Thyroid gland (tissue), 4 donors: ENCODE measurements at regions not wholly inside any gene's neighbourhood (a gene's known extent, or its start where the extent isn't known, plus 50 kb on each side); places are given as distances from the start of the nearest gene placed in this dataset.

Experiments
- POLR2A ChIP-seq, 2 donors: fragments of 450-650 bp; IDR thresholded peaks; one replicate each; pipeline ENCODE4 v1.6.1; 2017; ENCODE audit warnings: antibody characterized with exemption in 2 of 2, mild to moderate bottlenecking in 2 of 2, moderate library complexity in 1 of 2
- TF ChIP-seq, protein P1 (sequence below), 6 experiments: fragments of 200-600 bp in 3 of 6; fragments of 450-650 bp in 3 of 6; sonication (generic) in 3 of 6; IDR thresholded peaks; one replicate each; pipeline ENCODE4 v1.5.1; 2016 to 2019; ENCODE audit warnings: antibody characterized with exemption in 6 of 6, mild to moderate bottlenecking in 2 of 6, inconsistent platforms in 1 of 6, moderate library complexity in 1 of 6

DNA sequence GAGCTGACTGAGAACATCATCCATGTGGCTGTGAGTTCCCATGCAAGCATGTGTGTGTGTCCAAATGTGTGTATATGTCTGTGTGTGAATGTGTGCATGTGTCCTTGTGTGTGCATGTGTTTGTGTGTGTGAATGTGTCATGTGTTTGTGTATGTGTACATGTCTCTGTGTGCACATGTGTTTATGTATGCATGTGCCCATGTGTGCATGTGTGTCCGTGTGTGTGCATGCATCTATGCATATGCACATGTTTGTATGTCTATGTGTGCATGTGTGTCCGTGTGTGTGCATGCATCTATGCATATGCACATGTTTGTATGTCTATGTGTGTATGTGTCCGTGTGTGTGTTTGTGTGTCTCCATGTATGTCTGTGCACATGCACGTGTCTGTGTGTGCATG lies 99.7 kb downstream of the LBH start:
- TF ChIP-seq, protein P1, sequence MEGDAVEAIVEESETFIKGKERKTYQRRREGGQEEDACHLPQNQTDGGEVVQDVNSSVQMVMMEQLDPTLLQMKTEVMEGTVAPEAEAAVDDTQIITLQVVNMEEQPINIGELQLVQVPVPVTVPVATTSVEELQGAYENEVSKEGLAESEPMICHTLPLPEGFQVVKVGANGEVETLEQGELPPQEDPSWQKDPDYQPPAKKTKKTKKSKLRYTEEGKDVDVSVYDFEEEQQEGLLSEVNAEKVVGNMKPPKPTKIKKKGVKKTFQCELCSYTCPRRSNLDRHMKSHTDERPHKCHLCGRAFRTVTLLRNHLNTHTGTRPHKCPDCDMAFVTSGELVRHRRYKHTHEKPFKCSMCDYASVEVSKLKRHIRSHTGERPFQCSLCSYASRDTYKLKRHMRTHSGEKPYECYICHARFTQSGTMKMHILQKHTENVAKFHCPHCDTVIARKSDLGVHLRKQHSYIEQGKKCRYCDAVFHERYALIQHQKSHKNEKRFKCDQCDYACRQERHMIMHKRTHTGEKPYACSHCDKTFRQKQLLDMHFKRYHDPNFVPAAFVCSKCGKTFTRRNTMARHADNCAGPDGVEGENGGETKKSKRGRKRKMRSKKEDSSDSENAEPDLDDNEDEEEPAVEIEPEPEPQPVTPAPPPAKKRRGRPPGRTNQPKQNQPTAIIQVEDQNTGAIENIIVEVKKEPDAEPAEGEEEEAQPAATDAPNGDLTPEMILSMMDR (IDR thresholded peaks at IDR 0.05), result no peak
- TF ChIP-seq POLR2A (IDR thresholded peaks at IDR 0.05), result no peak
